Mesenchymal stem cell (in vitro differentiated cells and primary cell): ENCODE measurements at regions not wholly inside any gene's neighbourhood (a gene's known extent, or its start where the extent isn't known, plus 50 kb on each side); places are given as distances from the start of the nearest gene placed in this dataset.

Experiments used
- DNase-seq: peaks from one replicate; pipeline ENCODE4 v3.0.0-alpha.2; 2013
- H2AFZ ChIP-seq: one replicate; pipeline ENCODE4 v1.6.1; 2013; ENCODE audit warnings: low read depth, mild to moderate bottlenecking, control low read depth, inconsistent platforms, low read length, moderate library complexity
- H2AK5ac ChIP-seq: 2 replicates; pipeline ENCODE4 v1.6.1; 2013; ENCODE audit warnings: low read length, moderate library complexity, mild to moderate bottlenecking, inconsistent platforms; ENCODE audit not compliant: severe bottlenecking
- H2BK120ac ChIP-seq: one replicate; pipeline ENCODE4 v1.6.1; 2013; ENCODE audit warnings: low read depth, mild to moderate bottlenecking, inconsistent platforms, low read length, moderate library complexity
- H2BK12ac ChIP-seq, 2 experiments: one replicate each; pipeline ENCODE4 v1.6.1; 2013; ENCODE audit warnings: inconsistent platforms in 2 of 2, low read length in 2 of 2, mild to moderate bottlenecking in 2 of 2, moderate library complexity in 2 of 2, control low read depth in 1 of 2
- H2BK15ac ChIP-seq: one replicate; pipeline ENCODE4 v1.6.1; 2013; ENCODE audit warnings: mild to moderate bottlenecking, low read depth, inconsistent platforms; ENCODE audit not compliant: poor library complexity, severe bottlenecking
- H2BK5ac ChIP-seq: 2 replicates; pipeline ENCODE4 v1.6.1; 2013; ENCODE audit warnings: low read depth, mild to moderate bottlenecking, low read length, control low read depth, inconsistent platforms; ENCODE audit not compliant: poor library complexity, severe bottlenecking
- H3K14ac ChIP-seq, 2 experiments: one replicate each; pipeline ENCODE4 v1.6.1; 2013; ENCODE audit warnings: inconsistent platforms in 2 of 2, low read length in 2 of 2, control low read depth in 1 of 2, mild to moderate bottlenecking in 1 of 2, moderate library complexity in 1 of 2
- H3K18ac ChIP-seq, 2 experiments: one replicate each; pipeline ENCODE4 v1.6.1; 2013; ENCODE audit warnings: inconsistent platforms in 2 of 2, low read length in 2 of 2, control low read depth in 1 of 2, low read depth in 1 of 2, mild to moderate bottlenecking in 1 of 2
- H3K23ac ChIP-seq, 2 experiments: one replicate each; pipeline ENCODE4 v1.6.1; 2013; ENCODE audit warnings: inconsistent platforms in 2 of 2, low read length in 2 of 2, mild to moderate bottlenecking in 2 of 2, moderate library complexity in 2 of 2, control low read depth in 1 of 2
- H3K27ac ChIP-seq: 2 replicates; pipeline ENCODE4 v1.5.1; 2013; ENCODE audit warnings: mild to moderate bottlenecking, moderate library complexity, low read length, control low read depth, inconsistent platforms; ENCODE audit not compliant: poor library complexity, severe bottlenecking
- H3K27me3 ChIP-seq, 2 experiments: 2 replicates each; pipeline versions ENCODE4 v1.6.1 to v1.7.0; 2013; ENCODE audit warnings: low read length in 2 of 2, mild to moderate bottlenecking in 2 of 2, moderate library complexity in 2 of 2, control low read depth in 1 of 2, inconsistent platforms in 1 of 2; ENCODE audit not compliant: control insufficient read depth in 1 of 2, insufficient read depth in 1 of 2
- H3K36me3 ChIP-seq, 2 experiments: 2 replicates each; pipeline versions ENCODE4 v1.6.1 to v1.7.0; 2013; ENCODE audit warnings: low read length in 2 of 2, control low read depth in 1 of 2, inconsistent platforms in 1 of 2, low read depth in 1 of 2, mild to moderate bottlenecking in 1 of 2; ENCODE audit not compliant: insufficient read depth in 2 of 2, control insufficient read depth in 1 of 2
- H3K4ac ChIP-seq, 2 experiments: one replicate each; pipeline ENCODE4 v1.6.1; 2013; ENCODE audit warnings: inconsistent platforms in 2 of 2, low read length in 2 of 2, mild to moderate bottlenecking in 2 of 2, moderate library complexity in 2 of 2, control low read depth in 1 of 2, low read depth in 1 of 2
- H3K4me1 ChIP-seq: 2 replicates; pipeline ENCODE4 v1.6.1; 2013; ENCODE audit warnings: low read depth, low read length, control low read depth; ENCODE audit not compliant: control insufficient read depth, insufficient read depth
- H3K4me2 ChIP-seq: 2 replicates; pipeline ENCODE4 v1.6.1; 2013; ENCODE audit warnings: low read length, mild to moderate bottlenecking, inconsistent platforms; ENCODE audit not compliant: poor library complexity, severe bottlenecking
- H3K4me3 ChIP-seq, 2 experiments: 2 replicates each; pipeline versions ENCODE4 v1.5.1 to v1.7.0; 2013; ENCODE audit warnings: low read length in 2 of 2, mild to moderate bottlenecking in 2 of 2, control low read depth in 1 of 2, low read depth in 1 of 2; ENCODE audit not compliant: insufficient read depth in 1 of 2
- H3K79me1 ChIP-seq: replicated peaks from 2 replicates; pipeline ENCODE4 v1.6.1; 2013; ENCODE audit warnings: mild to moderate bottlenecking, control low read depth, low read length, inconsistent platforms; ENCODE audit not compliant: poor library complexity, severe bottlenecking
- H3K9ac ChIP-seq: 2 replicates; pipeline ENCODE4 v1.7.0; 2013; ENCODE audit warnings: mild to moderate bottlenecking, low read length, moderate library complexity
- H3K9me3 ChIP-seq: 2 replicates; pipeline ENCODE4 v1.7.0; 2013; ENCODE audit warnings: mild to moderate bottlenecking, low read length; ENCODE audit not compliant: control insufficient read depth
- H4K8ac ChIP-seq: one replicate; pipeline ENCODE4 v1.6.1; 2013; ENCODE audit warnings: inconsistent platforms, mild to moderate bottlenecking, low read length, moderate library complexity
- H4K91ac ChIP-seq: one replicate; pipeline ENCODE4 v1.6.1; 2013; ENCODE audit warnings: mild to moderate bottlenecking, low read length, inconsistent platforms
- WGBS: methylation state at CpG from one replicate; pipeline ENCODE4 v1.1.7; 2013; ENCODE audit warnings: mixed read lengths; 5-methylcytosine and 5-hydroxymethylcytosine counted together

- Histone ChIP-seq H2BK12ac (no peak overlapping the region), H3K36me3 (no peaks in the 10 kb centered on the region), H3K9ac (no peak overlapping the region), H3K4me2 (no peak overlapping the region), H4K91ac (no peak overlapping the region), H3K4ac (no peak overlapping the region), H3K14ac (no peak overlapping the region), H2AFZ (no peak overlapping the region), H3K4me1 (no peaks in the 10 kb centered on the region), H2AK5ac (no peak overlapping the region), H2BK120ac (no peak overlapping the region), H3K9me3 (no peaks in the 10 kb centered on the region), H2BK15ac (no peak overlapping the region), H4K8ac (no peak overlapping the region), H3K4me3 (no peak overlapping the region), H3K79me1 (no peaks in the 10 kb centered on the region), H3K27me3 (peaks cover 0 to 2% of the 10 kb centered on the region in 2 experiments), H3K27ac (no peak overlapping the region), H2BK5ac (no peak overlapping the region), H3K23ac (no peak overlapping the region), H3K18ac (no peak overlapping the region)
- 38% methylated on average over 3 of the region's 4 CpGs for WGBS
- no peak for DNase-seq
Measured at GRCh38 chr14:106826833-106827369, 1300.5 kb downstream of the TMEM121 start.

GRCh38 chr14:106831322-106831720 is 1304.9 kb downstream of the TMEM121 start:
- WGBS: 80% methylated on average over 11 of the region's 11 CpGs
- H2BK12ac ChIP-seq: no peak overlapping the region
- H3K27me3 ChIP-seq: no peaks in the 10 kb centered on the region

GRCh38 chr14:106837870-106838269 is 1311.5 kb downstream of the TMEM121 start:
- Histone ChIP-seq H3K4me3 (no peak overlapping the region), H3K79me1 (no peaks in the 10 kb centered on the region), H2AK5ac (no peak overlapping the region), H3K9me3 (no peaks in the 10 kb centered on the region), H2AFZ (no peak overlapping the region), H3K27ac (no peak overlapping the region), H3K4me2 (no peak overlapping the region), H3K27me3 (no peaks in the 10 kb centered on the region), H3K23ac (no peak overlapping the region), H3K14ac (no peak overlapping the region), H3K36me3 (no peaks in the 10 kb centered on the region), H3K18ac (no peak overlapping the region), H2BK120ac (no peak overlapping the region), H3K4me1 (no peaks in the 10 kb centered on the region), H2BK5ac (no peak overlapping the region), H2BK15ac (no peak overlapping the region), H4K91ac (no peak overlapping the region), H3K9ac (no peak overlapping the region), H2BK12ac (no peak overlapping the region), H4K8ac (no peak overlapping the region), H3K4ac (no peak overlapping the region)
- 88% methylated on average over 4 of the region's 4 CpGs for WGBS
- no peak for DNase-seq

More at GRCh38 chr14:106831322-106831720, 1304.9 kb downstream of the TMEM121 start:
- no peak overlapping the region for H3K23ac ChIP-seq
- H4K8ac ChIP-seq: no peak overlapping the region
- DNase-seq: no peak
- no peak overlapping the region for H3K9ac ChIP-seq
- no peak overlapping the region for H2BK15ac ChIP-seq
- no peaks in the 10 kb centered on the region for H3K9me3 ChIP-seq
- no peak overlapping the region for H4K91ac ChIP-seq
- no peak overlapping the region for H2AFZ ChIP-seq
- H3K14ac ChIP-seq: no peak overlapping the region
- no peaks in the 10 kb centered on the region for H3K4me1 ChIP-seq
- no peak overlapping the region for H3K4me3 ChIP-seq
- H3K79me1 ChIP-seq: no peaks in the 10 kb centered on the region
- no peak overlapping the region for H2BK120ac ChIP-seq
- H2BK5ac ChIP-seq: no peak overlapping the region
- no peak overlapping the region for H3K18ac ChIP-seq
- no peak overlapping the region for H3K4me2 ChIP-seq
- no peak overlapping the region for H3K27ac ChIP-seq
- H3K36me3 ChIP-seq: no peaks in the 10 kb centered on the region
- H3K4ac ChIP-seq: no peak overlapping the region
- H2AK5ac ChIP-seq: no peak overlapping the region

GRCh38 chr14:106838991-106839769 is 1312.8 kb downstream of the TMEM121 start:
- H2AFZ ChIP-seq: no peak overlapping the region
- no peak overlapping the region for H3K18ac ChIP-seq
- no peak for DNase-seq
- H4K91ac ChIP-seq: no peak overlapping the region
- no peaks in the 10 kb centered on the region for H3K4me1 ChIP-seq
- no peak overlapping the region for H2BK5ac ChIP-seq
- H2BK120ac ChIP-seq: no peak overlapping the region
- no peak overlapping the region for H2BK12ac ChIP-seq
- H3K23ac ChIP-seq: no peak overlapping the region
- H3K9ac ChIP-seq: no peak overlapping the region
- no peak overlapping the region for H3K4ac ChIP-seq
- H3K4me3 ChIP-seq: no peak overlapping the region
- H3K9me3 ChIP-seq: no peaks in the 10 kb centered on the region
- no peak overlapping the region for H3K27ac ChIP-seq
- 81% methylated on average over 18 of the region's 18 CpGs for WGBS
- no peaks in the 10 kb centered on the region for H3K27me3 ChIP-seq
- H2AK5ac ChIP-seq: no peak overlapping the region
- H3K14ac ChIP-seq: no peak overlapping the region
- no peak overlapping the region for H3K4me2 ChIP-seq
- no peaks in the 10 kb centered on the region for H3K36me3 ChIP-seq
- no peaks in the 10 kb centered on the region for H3K79me1 ChIP-seq
- no peak overlapping the region for H2BK15ac ChIP-seq
- no peak overlapping the region for H4K8ac ChIP-seq
